Progenitor cell of endocrine pancreas (in vitro differentiated cells): ENCODE measurements at regions not wholly inside any gene's neighbourhood (a gene's known extent, or its start where the extent isn't known, plus 50 kb on each side); places are given as distances from the start of the nearest gene placed in this dataset.

ENCODE experiments used
- DNase-seq: peaks from one replicate; pipeline ENCODE4 v3.0.0; 2021; ENCODE audit warnings: low spot score; ENCODE audit not compliant: unreplicated experiment
- H3K27ac Mint-ChIP-seq: 2 replicates; pipeline ENCODE4 v1.8.0; 2021; ENCODE audit warnings: mild to moderate bottlenecking, moderate library complexity, mixed read lengths
- H3K27me3 Mint-ChIP-seq: 2 replicates; pipeline ENCODE4 v1.8.0; 2021; ENCODE audit warnings: mixed read lengths
- H3K36me3 Mint-ChIP-seq: 2 replicates; pipeline ENCODE4 v1.8.0; 2022; ENCODE audit warnings: mixed read lengths; ENCODE audit not compliant: insufficient read depth
- H3K4me1 Mint-ChIP-seq: 2 replicates; pipeline ENCODE4 v1.8.0; 2021; ENCODE audit warnings: low read depth, mixed read lengths
- H3K4me3 Mint-ChIP-seq: 2 replicates; pipeline ENCODE4 v1.8.0; 2021; ENCODE audit warnings: low read depth, mild to moderate bottlenecking, moderate library complexity, mixed read lengths
- H3K9me3 Mint-ChIP-seq: 2 replicates; pipeline ENCODE4 v1.8.0; 2021; ENCODE audit warnings: low read depth, mixed read lengths
- CTCF ChIP-seq: fragments of 200-600 bp; sonication (generic); IDR thresholded peaks from one replicate; pipeline ENCODE4 v1.5.0; 2021; ENCODE audit warnings: antibody characterized with exemption, mild to moderate bottlenecking; ENCODE audit not compliant: unreplicated experiment

- no peaks in the 10 kb centered on the region for H3K4me1 Mint-ChIP-seq
- H3K36me3 Mint-ChIP-seq: no peaks in the 10 kb centered on the region
- H3K27ac Mint-ChIP-seq: no peak overlapping the region
- TF ChIP-seq CTCF: no peak
- no peak overlapping the region for H3K4me3 Mint-ChIP-seq
- no peaks in the 10 kb centered on the region for H3K27me3 Mint-ChIP-seq
- no peak for DNase-seq
- peaks cover 13% of the 10 kb centered on the region for H3K9me3 Mint-ChIP-seq
These were observed 795.1 kb downstream of the FAT4 start for GRCh38 chr4:126109836-126110235.

GRCh38 chr4:126113058-126113457 lies 798.3 kb downstream of the FAT4 start:
- H3K36me3 Mint-ChIP-seq: no peaks in the 10 kb centered on the region
- H3K27ac Mint-ChIP-seq: no peak overlapping the region
- no peak for TF ChIP-seq CTCF
- H3K27me3 Mint-ChIP-seq: no peaks in the 10 kb centered on the region
- H3K9me3 Mint-ChIP-seq: peaks cover 19% of the 10 kb centered on the region
- H3K4me1 Mint-ChIP-seq: no peaks in the 10 kb centered on the region
- no peak for DNase-seq
- H3K4me3 Mint-ChIP-seq: no peak overlapping the region

GRCh38 chr4:126123611-126124325 lies 809.0 kb downstream of the FAT4 start:
- Mint-ChIP-seq H3K27me3 (no peaks in the 10 kb centered on the region), H3K27ac (no peak overlapping the region), H3K9me3 (no peaks in the 10 kb centered on the region), H3K4me1 (no peaks in the 10 kb centered on the region), H3K4me3 (no peak overlapping the region), H3K36me3 (no peaks in the 10 kb centered on the region)
- no peak for DNase-seq
- no peak for TF ChIP-seq CTCF

GRCh38 chr4:126124818-126125217 lies 810.1 kb downstream of the FAT4 start:
- DNase-seq: no peak
- TF ChIP-seq CTCF: no peak
- no peak overlapping the region for H3K27ac Mint-ChIP-seq
- no peaks in the 10 kb centered on the region for H3K36me3 Mint-ChIP-seq
- H3K4me3 Mint-ChIP-seq: no peak overlapping the region
- H3K27me3 Mint-ChIP-seq: no peaks in the 10 kb centered on the region
- H3K9me3 Mint-ChIP-seq: peaks cover 2% of the 10 kb centered on the region
- H3K4me1 Mint-ChIP-seq: no peaks in the 10 kb centered on the region

- no peak overlapping the region for H3K4me3 Mint-ChIP-seq
- H3K4me1 Mint-ChIP-seq: no peaks in the 10 kb centered on the region
- TF ChIP-seq CTCF: no peak
- peaks cover 28% of the 10 kb centered on the region for H3K9me3 Mint-ChIP-seq
- no peaks in the 10 kb centered on the region for H3K27me3 Mint-ChIP-seq
- no peaks in the 10 kb centered on the region for H3K36me3 Mint-ChIP-seq
- no peak for DNase-seq
- H3K27ac Mint-ChIP-seq: no peak overlapping the region
These were observed 815.5 kb downstream of the FAT4 start for GRCh38 chr4:126130215-126130614.
